HG02798 (cell line): ENCODE measurements at regions not wholly inside any gene's neighbourhood (a gene's known extent, or its start where the extent isn't known, plus 50 kb on each side); places are given as distances from the start of the nearest gene placed in this dataset.

Source experiments
- ATAC-seq: cut with Tn5 transposase; IDR thresholded peaks from one replicate; pipeline ENCODE4 v1.9.1; 2021; ENCODE audit warnings: mild to moderate bottlenecking; ENCODE audit not compliant: unreplicated experiment, poor library complexity

DNA sequence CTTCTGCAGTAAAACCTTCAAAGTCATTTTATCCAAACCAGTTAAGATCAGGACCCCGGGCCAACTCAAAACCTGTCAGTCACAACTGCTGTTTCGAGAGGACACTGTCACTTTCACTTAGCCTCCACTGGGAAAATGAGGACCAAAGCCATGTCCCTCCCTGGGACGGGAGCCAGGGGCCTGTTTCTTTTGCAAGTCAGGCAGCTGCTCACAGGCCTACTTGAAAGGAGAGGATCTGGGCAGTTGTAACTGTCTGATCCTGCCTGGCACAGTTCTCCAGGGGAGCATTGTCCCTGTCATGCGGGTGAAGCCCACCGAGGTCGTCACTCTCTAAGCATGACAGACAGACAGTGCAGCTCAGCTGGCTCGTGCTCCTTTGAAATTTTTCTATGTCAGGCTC is 276.2 kb downstream of the NPIPA8 start:
- ATAC-seq: no peak

- ATAC-seq: no peak
Measured at GRCh38 chr16:18059577-18059976, 277.0 kb downstream of the NPIPA8 start.

- no peak for ATAC-seq
Measured at GRCh38 chr16:18059089-18059488, 277.4 kb downstream of the NPIPA8 start.

DNA sequence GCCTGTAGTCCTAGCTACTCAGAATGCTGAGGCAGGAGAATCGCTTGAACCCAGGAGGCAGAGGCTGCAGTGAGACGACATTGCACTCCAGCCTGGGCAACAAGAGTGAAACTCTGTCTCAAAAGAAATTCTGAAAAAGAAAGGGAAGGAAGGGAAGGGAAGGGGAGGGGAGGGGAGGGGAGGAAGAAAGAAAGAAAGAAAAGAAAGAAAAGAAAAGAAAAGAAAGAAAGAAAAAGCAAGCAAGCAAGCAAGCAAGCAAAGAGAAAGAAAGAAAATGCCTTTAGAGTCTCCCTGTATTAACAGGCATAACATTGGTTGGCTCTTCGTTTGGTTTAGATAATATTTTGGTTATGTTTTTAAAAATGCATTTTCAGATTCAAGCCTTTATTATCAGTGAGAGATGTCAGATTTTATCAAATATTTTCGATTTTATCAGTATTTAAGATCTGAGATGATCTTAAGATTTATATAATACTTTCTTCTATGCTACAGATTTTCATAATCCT is 281.1 kb downstream of the NPIPA8 start:
- no peak for ATAC-seq

DNA sequence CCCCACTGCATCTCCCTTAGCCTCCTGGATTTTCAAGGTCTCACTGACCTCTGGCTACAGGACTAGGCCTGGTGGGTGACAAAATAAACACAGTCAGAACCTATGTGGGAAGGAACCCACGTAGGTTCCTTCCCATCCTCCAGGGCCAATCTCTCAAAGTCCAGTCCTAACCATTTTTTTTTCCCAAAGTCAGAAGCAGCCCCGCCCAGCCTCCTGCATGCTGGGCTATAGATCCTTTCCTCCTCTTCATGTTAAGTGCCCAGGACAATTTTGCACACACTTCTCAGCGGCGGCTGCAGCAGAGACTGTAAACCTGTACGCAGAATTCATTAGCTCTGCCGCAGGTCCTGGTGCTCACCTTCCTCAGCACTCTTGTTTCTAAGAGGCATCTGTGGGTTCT is 285.8 kb downstream of the NPIPA8 start:
- no peak for ATAC-seq

GRCh38 chr16:18050234-18050633 is 286.3 kb downstream of the NPIPA8 start:
- ATAC-seq: no peak

DNA sequence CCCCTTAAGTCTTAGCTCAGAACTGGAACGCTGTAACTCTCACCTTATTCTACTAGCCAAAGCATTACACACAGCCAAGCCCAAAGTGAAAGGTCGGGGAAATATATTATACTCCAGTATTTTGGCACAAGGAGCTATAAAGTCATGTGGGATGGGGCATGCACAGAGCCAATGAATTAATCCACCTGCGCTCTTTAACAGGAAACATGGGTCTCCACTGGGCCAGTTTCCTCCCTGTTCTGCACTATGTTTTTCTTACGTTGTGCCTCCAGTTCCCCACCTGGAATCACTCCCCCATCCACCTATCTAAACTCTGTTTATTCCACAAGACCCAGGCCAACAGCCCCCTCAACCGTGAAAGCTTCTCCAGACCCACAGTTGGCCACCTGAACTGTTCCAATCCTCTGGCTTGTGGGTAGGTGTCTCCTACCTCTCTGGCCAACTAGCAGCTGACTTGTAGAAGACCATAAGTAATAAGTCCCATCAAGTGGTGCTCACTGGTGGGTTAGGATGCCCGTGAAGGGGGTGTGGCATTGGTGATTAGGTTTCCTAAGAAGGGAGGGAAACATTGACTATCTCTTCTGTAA is 286.9 kb downstream of the NPIPA8 start:
- no peak for ATAC-seq

DNA sequence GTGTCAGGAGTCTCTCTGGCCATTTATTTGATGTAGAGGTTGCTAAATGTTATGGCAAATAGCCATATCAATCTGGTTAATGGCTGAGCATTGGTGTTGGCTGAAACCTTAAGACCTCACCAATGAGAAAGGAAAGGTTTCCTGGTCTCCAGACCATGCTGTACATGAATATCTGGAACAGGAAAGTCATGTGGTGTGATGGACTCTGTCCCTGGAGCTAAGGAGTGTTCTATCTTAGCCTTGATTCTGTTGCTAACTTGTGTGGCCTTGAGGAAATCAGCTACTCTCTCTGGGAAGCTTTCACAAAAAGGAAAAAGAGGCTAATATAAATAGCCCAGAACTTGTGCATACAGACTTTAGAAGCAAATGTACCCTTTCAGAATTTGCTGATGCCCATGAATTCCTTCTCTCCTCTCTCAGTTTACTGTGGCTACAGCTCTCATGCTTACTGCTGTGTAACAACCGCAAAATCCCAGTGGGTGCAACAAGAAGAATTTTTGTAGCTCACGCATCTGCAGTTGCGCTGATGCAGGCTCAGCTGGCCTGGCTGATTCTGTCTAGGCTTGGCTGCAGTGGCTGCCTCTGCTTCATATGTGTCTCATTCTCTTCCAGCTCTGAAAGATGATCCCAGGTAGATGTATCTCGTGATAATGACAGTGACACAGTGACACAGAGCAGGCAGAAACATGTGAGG is 287.5 kb downstream of the NPIPA8 start:
- no peak for ATAC-seq

GRCh38 chr16:18047761-18048160 is 288.8 kb downstream of the NPIPA8 start:
- ATAC-seq: no peak

- no peak for ATAC-seq
Measured at GRCh38 chr16:18045356-18045755, 291.2 kb downstream of the NPIPA8 start.

GRCh38 chr16:18041864-18042834 is 294.4 kb downstream of the NPIPA8 start:
- ATAC-seq: no peak

- ATAC-seq: no peak
Measured at GRCh38 chr16:18039931-18040330, 296.6 kb downstream of the NPIPA8 start.

GRCh38 chr16:18037051-18037450 is 299.5 kb downstream of the NPIPA8 start:
- ATAC-seq: no peak

DNA sequence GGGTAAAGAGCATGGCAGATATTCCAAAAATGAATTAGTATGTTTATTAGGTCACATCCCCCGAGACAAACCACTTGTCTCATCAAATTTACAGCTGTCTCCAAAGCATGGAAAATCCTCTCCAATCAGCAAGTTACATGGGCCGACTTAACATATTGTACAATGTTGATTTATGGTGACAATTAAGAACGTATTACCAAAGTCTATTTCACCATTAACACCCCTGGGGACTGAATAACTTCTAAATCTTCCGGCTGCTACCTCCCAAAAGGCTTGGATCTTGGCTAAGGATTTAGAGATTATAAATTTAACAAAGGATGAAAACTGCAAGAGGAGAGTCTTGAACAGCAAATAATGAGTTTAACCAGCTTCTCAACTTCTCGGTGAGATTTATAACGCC is 311.9 kb downstream of the NPIPA8 start:
- ATAC-seq: no peak

GRCh38 chr16:18018376-18018775 is 318.2 kb downstream of the NPIPA8 start:
- ATAC-seq: no peak

GRCh38 chr16:18013863-18014262 is 322.7 kb downstream of the NPIPA8 start:
- no peak for ATAC-seq

DNA sequence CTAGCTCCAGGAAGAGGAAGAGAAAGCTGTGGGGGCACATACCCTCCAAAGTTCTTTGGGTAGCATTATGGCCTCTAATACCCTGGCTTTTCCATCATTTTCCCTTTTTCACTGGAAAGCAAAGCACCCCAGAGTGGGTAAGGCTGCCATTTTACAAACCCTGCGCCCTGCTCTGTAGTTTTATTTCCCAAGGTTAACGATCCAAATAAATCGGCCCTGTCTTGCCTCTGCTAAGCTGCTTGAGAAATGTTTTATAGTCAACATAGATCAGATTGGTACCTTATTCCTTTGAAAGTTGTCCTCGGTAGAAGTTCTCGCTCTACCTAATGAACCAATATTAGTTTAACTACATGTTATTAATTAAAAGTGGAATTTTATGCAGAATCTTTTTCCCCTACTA is 328.2 kb downstream of the NPIPA8 start:
- no peak for ATAC-seq

DNA sequence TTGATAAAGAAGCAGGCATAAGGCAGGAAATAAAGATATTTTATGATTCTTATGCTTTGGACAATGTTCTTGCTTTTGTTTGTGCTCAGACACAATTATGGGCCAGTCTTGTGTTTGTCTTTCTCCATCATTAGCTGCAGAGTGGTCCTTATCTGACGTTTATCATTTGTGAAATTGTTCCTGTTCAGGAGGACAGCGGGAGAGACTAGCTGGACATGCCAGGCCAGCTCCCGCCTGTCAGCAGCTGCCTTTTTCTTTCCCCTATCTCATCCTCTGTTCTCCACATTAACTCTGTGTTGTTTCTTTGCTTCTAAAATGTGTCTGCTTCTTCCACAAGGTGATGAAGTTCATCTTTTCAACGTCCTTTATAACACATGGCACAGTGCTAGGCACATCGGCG is 333.5 kb downstream of the NPIPA8 start:
- ATAC-seq: no peak

DNA sequence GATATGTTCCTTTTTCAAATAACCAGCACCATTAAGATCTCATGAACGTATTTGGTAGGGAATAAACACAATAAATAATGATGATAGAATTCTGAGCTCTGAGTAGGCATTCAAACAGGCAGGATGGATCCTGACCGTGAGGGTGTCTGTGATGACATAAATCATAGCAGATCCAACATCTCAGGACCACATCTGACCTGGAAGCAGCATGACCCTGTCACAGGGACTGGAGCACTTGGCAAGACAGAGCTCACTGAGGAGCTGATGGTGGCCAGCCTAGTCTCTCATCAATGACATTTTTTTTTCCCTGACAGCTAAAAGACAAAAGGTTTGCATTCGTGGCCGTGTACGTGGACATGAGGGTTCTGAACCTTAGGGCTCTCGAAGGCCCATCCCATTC is 337.5 kb downstream of the NPIPA8 start:
- no peak for ATAC-seq

DNA sequence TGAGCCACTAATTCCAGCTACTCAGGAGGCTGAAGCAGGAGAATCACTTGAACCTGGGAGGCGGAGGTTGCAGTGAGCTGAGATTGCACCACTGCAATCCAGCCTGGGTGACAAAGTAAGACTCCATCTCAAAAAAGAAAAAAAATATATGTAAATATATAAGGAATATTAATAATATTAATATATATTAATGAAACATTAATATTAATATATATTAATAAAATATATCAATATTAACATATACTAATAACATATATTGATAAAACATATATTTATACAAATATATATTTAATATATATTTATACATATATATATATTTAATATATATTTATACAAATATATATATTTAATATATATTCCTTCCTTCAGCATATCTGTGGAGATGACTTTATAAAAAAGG is 338.0 kb downstream of the NPIPA8 start:
- no peak for ATAC-seq

GRCh38 chr16:17994027-17994426 is 342.5 kb downstream of the NPIPA8 start:
- no peak for ATAC-seq
